GM19395 (cell line): ENCODE measurements at regions not wholly inside any gene's neighbourhood (a gene's known extent, or its start where the extent isn't known, plus 50 kb on each side); places are given as distances from the start of the nearest gene placed in this dataset.
"Not testable (repeated sequence)": the region's sequence is repeated elsewhere in the genome, so short reads cannot be mapped to it uniquely, and the experiment has no call there.

Experiments
- ATAC-seq: cut with Tn5 transposase; IDR thresholded peaks from one replicate; pipeline ENCODE4 v1.9.1; 2021; ENCODE audit warnings: mild to moderate bottlenecking, moderate library complexity; ENCODE audit not compliant: unreplicated experiment

DNA sequence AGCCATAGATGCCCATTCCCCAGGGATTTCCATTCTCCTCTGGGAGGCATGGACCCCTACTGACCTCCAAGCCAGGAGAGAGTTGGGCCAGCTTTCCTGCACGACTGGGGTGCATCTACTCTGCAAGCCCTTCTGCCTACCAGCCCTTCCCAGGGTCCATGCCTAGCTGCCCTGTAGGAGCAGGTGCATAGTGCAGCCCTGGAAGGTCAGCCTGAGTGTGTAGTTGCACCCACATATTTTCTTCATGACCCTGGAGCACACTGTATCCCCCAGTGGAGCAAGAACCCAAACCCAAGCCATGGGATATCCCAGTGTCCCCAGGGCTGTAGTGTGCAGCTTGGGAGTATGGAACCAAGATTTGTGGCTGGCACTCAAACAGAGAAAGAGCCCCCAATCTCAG lies 155.6 kb upstream of the GOLGA6L22 start:
- not testable (repeated sequence) for ATAC-seq
